ENCODE measurements at regions not wholly inside any gene's neighbourhood (a gene's known extent, or its start where the extent isn't known, plus 50 kb on each side); places are given as distances from the start of the nearest gene placed in this dataset.

GRCh38 chr1:25128121-25128621, 104.1 kb downstream of the SYF2 start:
- no peak overlapping the region for H2AFZ ChIP-seq (ENCODE audit: insufficient read depth, low read depth, low read length, poor library complexity, severe bottlenecking)
- H3K9ac ChIP-seq (ENCODE audit: low read length) = no peak overlapping the region
- CTCF ChIA-PET = no interaction called here
- Mint-ChIP-seq H3K9me3 (ENCODE audit: insufficient read depth) (no peaks in the 10 kb centered on the region), H3K4me3 (no peak overlapping the region), H3K4me1 (no peaks in the 10 kb centered on the region), H3K27ac (no peak overlapping the region), H3K27me3 (no peaks in the 10 kb centered on the region)
- no peaks in the 10 kb centered on the region for H3K27me3 ChIP-seq (replicated peaks in 1 of 4; ENCODE audit: control extremely low read depth in 1 of 4, control insufficient read depth in 3 of 4, insufficient read depth in 4 of 4, low read length in 3 of 4)
- DNase-seq (no peak), ATAC-seq (ENCODE audit: low read depth) (no peak)
- no peaks in the 10 kb centered on the region for H3K9me3 ChIP-seq (ENCODE audit: control extremely low read depth in 1 of 3, control insufficient read depth in 2 of 3, insufficient read depth in 1 of 3, low read length in 2 of 3)
- H3K4me1 ChIP-seq (ENCODE audit: control insufficient read depth in 2 of 2, insufficient read depth in 2 of 2, low read length in 2 of 2) = no peaks in the 10 kb centered on the region
- no peaks in the 10 kb centered on the region for H3K36me3 ChIP-seq (replicated peaks in 1 of 2; ENCODE audit: control extremely low read depth in 1 of 2, control insufficient read depth in 1 of 2, extremely low read depth in 1 of 2, insufficient read depth in 2 of 2, low read length in 1 of 2)
- H3K79me2 ChIP-seq (ENCODE audit: control insufficient read depth, insufficient read depth, low read length) = no peaks in the 10 kb centered on the region
- no peak overlapping the region for H3K27ac ChIP-seq (ENCODE audit: low read length in 2 of 2)
- no peak for TF ChIP-seq CTCF (IDR thresholded peaks at IDR 0.05)
- no peak for TF ChIP-seq EZH2 (IDR thresholded peaks at IDR 0.05; ENCODE audit: borderline replicate concordance, insufficient read depth, low read depth, low read length, poor library complexity, severe bottlenecking)
- POLR2A ChIA-PET = no interaction called here
- intact Hi-C loops (cut with micrococcal nuclease) = no loop called here
- H4K20me1 ChIP-seq (ENCODE audit: control insufficient read depth, insufficient read depth, low read length, poor library complexity, severe bottlenecking) = no peaks in the 10 kb centered on the region
- 58% methylated on average over 4 of the region's 6 CpGs for WGBS (ENCODE audit: insufficient coverage)
- H3K4me2 ChIP-seq (replicated peaks; ENCODE audit: low read depth, low read length, poor library complexity, severe bottlenecking) = no peak overlapping the region
- no peak overlapping the region for H3K4me3 ChIP-seq (ENCODE audit: control extremely low read depth in 1 of 5, extremely low read depth in 1 of 5, insufficient read depth in 1 of 5, low read depth in 2 of 5, low read length in 4 of 5)

- Mint-ChIP-seq H3K9me3 (ENCODE audit: insufficient read depth) (no peaks in the 10 kb centered on the region), H3K4me1 (no peaks in the 10 kb centered on the region), H3K4me3 (no peak overlapping the region), H3K27ac (no peak overlapping the region), H3K27me3 (no peaks in the 10 kb centered on the region)
- no peak overlapping the region for H3K4me2 ChIP-seq (replicated peaks; ENCODE audit: low read depth, low read length, poor library complexity, severe bottlenecking)
- H3K4me1 ChIP-seq (ENCODE audit: control insufficient read depth in 2 of 2, insufficient read depth in 2 of 2, low read length in 2 of 2) = no peaks in the 10 kb centered on the region
- H3K9me3 ChIP-seq (ENCODE audit: control extremely low read depth in 1 of 3, control insufficient read depth in 2 of 3, insufficient read depth in 1 of 3, low read length in 2 of 3) = no peaks in the 10 kb centered on the region
- no peaks in the 10 kb centered on the region for H3K36me3 ChIP-seq (replicated peaks in 1 of 2; ENCODE audit: control extremely low read depth in 1 of 2, control insufficient read depth in 1 of 2, extremely low read depth in 1 of 2, insufficient read depth in 2 of 2, low read length in 1 of 2)
- no peaks in the 10 kb centered on the region for H3K27me3 ChIP-seq (replicated peaks in 1 of 4; ENCODE audit: control extremely low read depth in 1 of 4, control insufficient read depth in 3 of 4, insufficient read depth in 4 of 4, low read length in 3 of 4)
- TF ChIP-seq EZH2 (IDR thresholded peaks at IDR 0.05; ENCODE audit: borderline replicate concordance, insufficient read depth, low read depth, low read length, poor library complexity, severe bottlenecking) = no peak
- TF ChIP-seq CTCF (IDR thresholded peaks at IDR 0.05) = no peak
- H3K27ac ChIP-seq (ENCODE audit: low read length in 2 of 2) = no peak overlapping the region
- intact Hi-C loops (cut with micrococcal nuclease) = no loop called here
- WGBS (ENCODE audit: insufficient coverage) = 100% methylated on average over 3 of the region's 5 CpGs
- H3K79me2 ChIP-seq (ENCODE audit: control insufficient read depth, insufficient read depth, low read length) = no peaks in the 10 kb centered on the region
- no peak overlapping the region for H3K4me3 ChIP-seq (ENCODE audit: control extremely low read depth in 1 of 5, extremely low read depth in 1 of 5, insufficient read depth in 1 of 5, low read depth in 2 of 5, low read length in 4 of 5)
- H4K20me1 ChIP-seq (ENCODE audit: control insufficient read depth, insufficient read depth, low read length, poor library complexity, severe bottlenecking) = no peaks in the 10 kb centered on the region
- H3K9ac ChIP-seq (ENCODE audit: low read length) = no peak overlapping the region
- ChIA-PET POLR2A (no interaction called here), CTCF (interaction anchor here (1.2 kb wide), 1 partner anchor 438 kb away, joined by 3 read pairs; no protein-coding TSS in a partner anchor)
- ATAC-seq (ENCODE audit: low read depth) (no peak), DNase-seq (no peak)
- H2AFZ ChIP-seq (ENCODE audit: insufficient read depth, low read depth, low read length, poor library complexity, severe bottlenecking) = no peak overlapping the region
Measured at GRCh38 chr1:25126562-25126961, 105.7 kb downstream of the SYF2 start.
